Calu3 (cell line): ENCODE measurements at regions not wholly inside any gene's neighbourhood (a gene's known extent, or its start where the extent isn't known, plus 50 kb on each side); places are given as distances from the start of the nearest gene placed in this dataset.

Source experiments
- BruUV-seq: library from RNA; stranded (reverse); fragments of 400-500 nt; replicated peaks from 2 replicates; lab custom pipeline; 2021; lab: Mats Ljungman, UMichigan
- CTCF ChIA-PET: fragments of 300-600 bp; sonication (Branson Sonifier 250); formaldehyde crosslinking; loops from one replicate; lab custom pipeline; 2022; ENCODE audit warnings: antibody characterized with exemption; lab: Charles Lee
- DNase-seq: peaks from one replicate; pipeline ENCODE4 v3.0.0; 2022
- H3K27ac Mint-ChIP-seq: one replicate; pipeline ENCODE4 v1.8.0; 2022; ENCODE audit warnings: mixed read lengths; ENCODE audit not compliant: unreplicated experiment
- H3K27me3 Mint-ChIP-seq: one replicate; pipeline ENCODE4 v1.8.0; 2022; ENCODE audit warnings: mixed read lengths; ENCODE audit not compliant: unreplicated experiment
- H3K36me3 Mint-ChIP-seq: one replicate; pipeline ENCODE4 v1.8.0; 2022; ENCODE audit warnings: mild to moderate bottlenecking, moderate library complexity, mixed read lengths; ENCODE audit not compliant: insufficient read depth, unreplicated experiment
- H3K4me1 Mint-ChIP-seq: one replicate; pipeline ENCODE4 v1.8.0; 2022; ENCODE audit warnings: mild to moderate bottlenecking, low read depth, mixed read lengths; ENCODE audit not compliant: unreplicated experiment
- H3K4me3 Mint-ChIP-seq: one replicate; pipeline ENCODE4 v1.8.0; 2022; ENCODE audit warnings: mild to moderate bottlenecking, low read depth, moderate library complexity, mixed read lengths; ENCODE audit not compliant: unreplicated experiment
- H3K9me3 Mint-ChIP-seq: one replicate; pipeline ENCODE4 v1.8.0; 2022; ENCODE audit warnings: low read depth, mixed read lengths; ENCODE audit not compliant: unreplicated experiment
- intact Hi-C: fragments of 100-400 bp; cut with micrococcal nuclease; formaldehyde crosslinking; loops from one replicate; pipeline ENCODE4 v1.10.0; 2022; ENCODE audit not compliant: unreplicated experiment
- TF ChIP-seq, protein P1 (sequence below): fragments of 200-600 bp; IDR thresholded peaks from one replicate; pipeline ENCODE4 v1.8.0; 2022; ENCODE audit warnings: antibody characterized with exemption; ENCODE audit not compliant: unreplicated experiment

- Mint-ChIP-seq H3K27me3 (peaks cover 36% of the 10 kb centered on the region), H3K4me1 (no peaks in the 10 kb centered on the region), H3K36me3 (no peaks in the 10 kb centered on the region), H3K27ac (no peak overlapping the region), H3K4me3 (no peak overlapping the region), H3K9me3 (peaks cover 5% of the 10 kb centered on the region)
- DNase-seq, result no peak
- intact Hi-C loops, result no loop called here
- BruUV-seq, result no TSS peak
- TF ChIP-seq, protein P1, sequence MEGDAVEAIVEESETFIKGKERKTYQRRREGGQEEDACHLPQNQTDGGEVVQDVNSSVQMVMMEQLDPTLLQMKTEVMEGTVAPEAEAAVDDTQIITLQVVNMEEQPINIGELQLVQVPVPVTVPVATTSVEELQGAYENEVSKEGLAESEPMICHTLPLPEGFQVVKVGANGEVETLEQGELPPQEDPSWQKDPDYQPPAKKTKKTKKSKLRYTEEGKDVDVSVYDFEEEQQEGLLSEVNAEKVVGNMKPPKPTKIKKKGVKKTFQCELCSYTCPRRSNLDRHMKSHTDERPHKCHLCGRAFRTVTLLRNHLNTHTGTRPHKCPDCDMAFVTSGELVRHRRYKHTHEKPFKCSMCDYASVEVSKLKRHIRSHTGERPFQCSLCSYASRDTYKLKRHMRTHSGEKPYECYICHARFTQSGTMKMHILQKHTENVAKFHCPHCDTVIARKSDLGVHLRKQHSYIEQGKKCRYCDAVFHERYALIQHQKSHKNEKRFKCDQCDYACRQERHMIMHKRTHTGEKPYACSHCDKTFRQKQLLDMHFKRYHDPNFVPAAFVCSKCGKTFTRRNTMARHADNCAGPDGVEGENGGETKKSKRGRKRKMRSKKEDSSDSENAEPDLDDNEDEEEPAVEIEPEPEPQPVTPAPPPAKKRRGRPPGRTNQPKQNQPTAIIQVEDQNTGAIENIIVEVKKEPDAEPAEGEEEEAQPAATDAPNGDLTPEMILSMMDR, result no peak
- CTCF ChIA-PET, result no interaction called here
These were observed 111.6 kb upstream of the C1GALT1C1 start for GRCh38 chrX:120741452-120741851.

DNA sequence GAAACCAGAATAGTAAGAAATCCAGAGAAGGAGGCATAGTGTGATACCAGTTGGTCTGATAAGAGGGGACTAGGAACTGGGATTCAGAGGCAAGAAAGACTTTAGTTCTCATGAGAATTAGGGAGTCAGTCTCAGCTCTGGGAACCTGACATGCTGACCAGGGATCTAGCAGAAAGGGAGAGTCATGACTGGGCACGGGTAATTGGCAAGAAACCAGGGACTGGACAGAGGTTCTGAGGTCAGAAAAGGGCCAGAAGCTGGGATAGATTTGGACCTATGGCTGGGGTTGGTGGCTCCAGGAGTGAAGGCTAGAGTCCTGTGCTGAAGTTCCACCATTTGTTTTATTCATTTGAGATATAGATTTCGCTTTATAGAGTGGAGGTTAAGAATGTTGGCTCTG, 110.2 kb upstream of the C1GALT1C1 start:
- CTCF ChIA-PET, result no interaction called here
- no peak for DNase-seq
- H3K9me3 Mint-ChIP-seq, result peaks cover 1% of the 10 kb centered on the region
- H3K27ac Mint-ChIP-seq, result no peak overlapping the region
- H3K36me3 Mint-ChIP-seq, result no peaks in the 10 kb centered on the region
- intact Hi-C loops, result no loop called here
- no peaks in the 10 kb centered on the region for H3K4me1 Mint-ChIP-seq
- TF ChIP-seq, protein P1, result no peak
- H3K27me3 Mint-ChIP-seq, result peaks cover 22% of the 10 kb centered on the region
- no TSS peak for BruUV-seq
- no peak overlapping the region for H3K4me3 Mint-ChIP-seq

- intact Hi-C loops, result no loop called here
- DNase-seq, result no peak
- Mint-ChIP-seq H3K27ac (no peak overlapping the region), H3K4me3 (no peak overlapping the region), H3K27me3 (peaks cover 16% of the 10 kb centered on the region), H3K4me1 (no peaks in the 10 kb centered on the region), H3K9me3 (no peaks in the 10 kb centered on the region), H3K36me3 (no peaks in the 10 kb centered on the region)
- CTCF ChIA-PET, result no interaction called here
- TF ChIP-seq, protein P1, result no peak
- no TSS peak for BruUV-seq
These were observed 109.4 kb upstream of the C1GALT1C1 start for GRCh38 chrX:120739300-120739699.

GRCh38 chrX:120736989-120737388, 107.1 kb upstream of the C1GALT1C1 start:
- H3K4me1 Mint-ChIP-seq, result no peaks in the 10 kb centered on the region
- CTCF ChIA-PET, result no interaction called here
- no peaks in the 10 kb centered on the region for H3K36me3 Mint-ChIP-seq
- BruUV-seq, result no TSS peak
- H3K9me3 Mint-ChIP-seq, result no peaks in the 10 kb centered on the region
- no peak for DNase-seq
- H3K27ac Mint-ChIP-seq, result no peak overlapping the region
- TF ChIP-seq, protein P1, result no peak
- intact Hi-C loops, result no loop called here
- H3K27me3 Mint-ChIP-seq, result peaks cover 16% of the 10 kb centered on the region
- H3K4me3 Mint-ChIP-seq, result no peak overlapping the region

GRCh38 chrX:120735966-120736365, 106.1 kb upstream of the C1GALT1C1 start:
- no peak for DNase-seq
- Mint-ChIP-seq H3K4me3 (no peak overlapping the region), H3K27ac (no peak overlapping the region), H3K27me3 (peaks cover 16% of the 10 kb centered on the region), H3K9me3 (no peaks in the 10 kb centered on the region), H3K36me3 (no peaks in the 10 kb centered on the region), H3K4me1 (no peaks in the 10 kb centered on the region)
- intact Hi-C loops, result no loop called here
- no TSS peak for BruUV-seq
- TF ChIP-seq, protein P1, result no peak
- CTCF ChIA-PET, result no interaction called here
